Choroid plexus epithelial cell (primary cell): ENCODE measurements at regions not wholly inside any gene's neighbourhood (a gene's known extent, or its start where the extent isn't known, plus 50 kb on each side); places are given as distances from the start of the nearest gene placed in this dataset.
"Not testable (repeated sequence)": the region's sequence is repeated elsewhere in the genome, so short reads cannot be mapped to it uniquely, and the experiment has no call there.

Experiments used
- DNase-seq: peaks from one replicate; pipeline ENCODE4 v3.0.0-alpha.2; 2010; ENCODE audit warnings: low read depth
- H3K4me3 ChIP-seq: 2 replicates; pipeline ENCODE4 v1.5.1; 2011; ENCODE audit warnings: low read depth, mild to moderate bottlenecking, control low read depth, low read length, moderate library complexity
- TF ChIP-seq, protein P1 (sequence below): conservative IDR thresholded peaks from 2 replicates; pipeline ENCODE4 v1.5.1; 2011; ENCODE audit warnings: low read depth, mild to moderate bottlenecking, control low read depth, inconsistent platforms, low read length, moderate library complexity

- not testable (repeated sequence) for DNase-seq, H3K4me3 ChIP-seq
Observed at GRCh38 chr14:106727962-106728361, 1201.6 kb downstream of the TMEM121 start.

GRCh38 chr14:106728611-106729010, 1202.2 kb downstream of the TMEM121 start:
- TF ChIP-seq, protein P1, sequence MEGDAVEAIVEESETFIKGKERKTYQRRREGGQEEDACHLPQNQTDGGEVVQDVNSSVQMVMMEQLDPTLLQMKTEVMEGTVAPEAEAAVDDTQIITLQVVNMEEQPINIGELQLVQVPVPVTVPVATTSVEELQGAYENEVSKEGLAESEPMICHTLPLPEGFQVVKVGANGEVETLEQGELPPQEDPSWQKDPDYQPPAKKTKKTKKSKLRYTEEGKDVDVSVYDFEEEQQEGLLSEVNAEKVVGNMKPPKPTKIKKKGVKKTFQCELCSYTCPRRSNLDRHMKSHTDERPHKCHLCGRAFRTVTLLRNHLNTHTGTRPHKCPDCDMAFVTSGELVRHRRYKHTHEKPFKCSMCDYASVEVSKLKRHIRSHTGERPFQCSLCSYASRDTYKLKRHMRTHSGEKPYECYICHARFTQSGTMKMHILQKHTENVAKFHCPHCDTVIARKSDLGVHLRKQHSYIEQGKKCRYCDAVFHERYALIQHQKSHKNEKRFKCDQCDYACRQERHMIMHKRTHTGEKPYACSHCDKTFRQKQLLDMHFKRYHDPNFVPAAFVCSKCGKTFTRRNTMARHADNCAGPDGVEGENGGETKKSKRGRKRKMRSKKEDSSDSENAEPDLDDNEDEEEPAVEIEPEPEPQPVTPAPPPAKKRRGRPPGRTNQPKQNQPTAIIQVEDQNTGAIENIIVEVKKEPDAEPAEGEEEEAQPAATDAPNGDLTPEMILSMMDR, result no peak
- H3K4me3 ChIP-seq, result no peak overlapping the region

GRCh38 chr14:106729551-106729950, 1203.2 kb downstream of the TMEM121 start:
- DNase-seq, result no peak
- H3K4me3 ChIP-seq, result no peak overlapping the region
- TF ChIP-seq, protein P1, result no peak

More at GRCh38 chr14:106728611-106729010, 1202.2 kb downstream of the TMEM121 start:
- DNase-seq, result no peak

DNA sequence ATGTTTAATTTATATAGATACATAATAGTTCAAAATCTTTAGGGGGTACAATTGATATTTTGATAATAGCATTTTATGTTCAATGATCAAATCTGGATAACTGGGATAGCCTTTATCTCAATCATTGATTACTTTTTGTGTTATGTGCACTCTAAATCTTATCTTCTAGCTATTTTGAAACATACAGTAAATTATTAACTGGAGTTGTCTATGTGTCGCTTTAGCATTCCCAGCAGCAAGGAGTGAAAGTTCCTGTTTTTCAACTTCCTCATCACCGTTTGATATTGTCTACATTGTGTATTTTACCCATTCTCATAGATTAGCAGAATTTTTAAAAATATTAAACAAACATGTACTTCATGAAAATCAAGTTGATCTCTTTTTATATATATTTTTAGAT, 1207.4 kb downstream of the TMEM121 start:
- no peak overlapping the region for H3K4me3 ChIP-seq
- no peak for DNase-seq
- TF ChIP-seq, protein P1, result no peak

DNA sequence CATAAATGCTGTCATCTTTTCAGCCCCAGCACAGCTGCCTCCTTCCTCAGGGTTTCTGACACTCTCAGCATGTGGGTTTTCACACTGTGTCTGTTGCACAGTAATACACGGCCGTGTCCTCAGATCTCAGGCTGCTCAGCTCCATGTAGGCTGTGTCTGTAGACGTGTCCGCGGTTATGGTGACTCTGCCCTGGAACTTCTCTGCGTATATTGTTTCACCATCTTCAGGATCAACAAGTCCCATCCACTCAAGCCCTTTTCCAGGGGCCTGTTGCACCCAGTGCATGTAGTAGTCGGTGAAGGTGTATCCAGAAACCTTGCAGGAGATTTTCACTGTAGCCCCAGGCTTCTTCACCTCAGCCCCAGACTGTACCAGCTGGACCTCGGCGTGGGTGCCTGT, 1210.6 kb downstream of the TMEM121 start:
- H3K4me3 ChIP-seq, result no peak overlapping the region
- TF ChIP-seq, protein P1, result no peak
- no peak for DNase-seq

- H3K4me3 ChIP-seq, result no peak overlapping the region
- TF ChIP-seq, protein P1, result no peak
- DNase-seq, result no peak
Observed at GRCh38 chr14:106738075-106738474, 1211.7 kb downstream of the TMEM121 start.

DNA sequence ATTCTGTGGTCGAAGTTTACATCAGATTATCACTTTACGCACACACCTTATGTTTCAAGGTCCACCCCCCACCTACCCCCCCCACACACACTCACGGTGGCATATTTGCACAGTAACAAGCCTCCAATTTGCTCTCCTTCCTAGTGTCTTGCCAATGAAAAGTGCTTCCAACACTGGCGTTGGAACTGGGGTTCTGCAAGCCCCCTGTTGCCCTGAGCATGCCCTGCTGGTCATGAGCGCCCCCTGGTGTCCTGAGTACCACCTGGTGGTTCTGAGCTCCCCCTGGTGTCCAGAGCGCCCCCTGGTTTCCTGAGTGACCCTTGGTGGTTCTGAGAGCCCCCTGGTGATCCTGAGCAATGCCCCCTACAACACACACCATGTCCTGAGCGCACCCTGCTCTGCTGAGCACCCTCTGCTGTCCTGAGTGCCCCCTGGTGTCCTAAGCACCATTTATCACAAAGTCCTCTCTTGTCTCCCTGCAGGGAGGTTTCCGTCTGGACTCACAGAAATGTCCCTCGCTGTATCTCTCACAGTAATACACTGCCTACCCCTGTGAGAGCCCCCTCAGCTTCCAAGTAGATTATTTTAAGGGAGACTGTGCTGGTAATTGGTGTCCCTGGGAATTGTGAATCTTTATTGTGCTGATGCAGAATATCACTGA, 1212.3 kb downstream of the TMEM121 start:
- DNase-seq, H3K4me3 ChIP-seq: not testable (repeated sequence)

DNA sequence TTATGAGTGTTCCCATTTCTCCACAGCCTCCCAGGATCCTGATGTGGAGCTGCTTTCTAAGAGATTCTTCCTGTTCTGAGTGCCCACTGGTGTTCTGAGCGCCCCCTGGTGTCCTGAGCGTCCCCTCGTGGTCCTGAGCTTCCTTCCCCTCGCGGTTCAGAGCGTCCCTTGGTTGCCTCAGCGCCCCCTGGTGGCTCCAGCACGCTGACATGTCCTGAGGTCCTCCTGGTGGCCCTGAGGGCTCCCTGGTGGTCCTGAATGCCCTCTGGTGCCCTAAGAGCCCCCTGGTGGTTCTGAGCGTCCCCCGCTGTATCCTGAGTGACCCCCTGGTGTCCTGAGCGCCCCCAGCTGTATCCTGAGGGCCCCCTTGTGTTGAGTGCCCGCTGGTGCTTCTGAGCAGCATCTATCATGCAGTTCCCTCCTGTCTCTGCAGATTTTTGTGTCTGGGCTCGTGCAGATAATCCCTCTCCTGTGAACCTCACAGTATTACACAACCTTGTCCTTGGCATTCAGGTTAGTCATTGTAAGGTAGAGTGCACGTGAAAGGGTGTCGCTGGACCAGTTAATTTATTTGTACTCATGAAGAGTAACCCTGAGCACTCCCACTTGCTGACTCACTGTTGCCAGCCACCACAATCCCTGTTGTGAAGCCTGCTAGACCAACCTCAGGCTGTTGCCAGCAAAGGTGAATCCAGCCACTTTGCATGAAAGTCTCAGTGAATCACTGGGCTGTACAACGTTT, 1214.9 kb downstream of the TMEM121 start:
- not testable (repeated sequence) for DNase-seq

GRCh38 chr14:106745016-106745767, 1218.8 kb downstream of the TMEM121 start:
- DNase-seq, H3K4me3 ChIP-seq: not testable (repeated sequence)

More for the DNA sequence above, 1214.9 kb downstream of the TMEM121 start:
- H3K4me3 ChIP-seq, result not testable (repeated sequence)

- not testable (repeated sequence) for DNase-seq
Observed at GRCh38 chr14:106750089-106750488, 1223.7 kb downstream of the TMEM121 start.

GRCh38 chr14:106753751-106754150, 1227.4 kb downstream of the TMEM121 start:
- DNase-seq, H3K4me3 ChIP-seq: not testable (repeated sequence)

More at GRCh38 chr14:106750089-106750488, 1223.7 kb downstream of the TMEM121 start:
- H3K4me3 ChIP-seq, result not testable (repeated sequence)

GRCh38 chr14:106757444-106757843, 1231.1 kb downstream of the TMEM121 start:
- DNase-seq, H3K4me3 ChIP-seq: not testable (repeated sequence)
